H1 (cell line): ENCODE measurements at regions not wholly inside any gene's neighbourhood (a gene's known extent, or its start where the extent isn't known, plus 50 kb on each side); places are given as distances from the start of the nearest gene placed in this dataset.

Source experiments
- CTCF ChIA-PET: fragments of 300-600 bp; sonication (Branson Sonifier 250); formaldehyde crosslinking; loops from one replicate; lab custom pipeline; 2021; ENCODE audit not compliant: partially characterized antibody; lab: Charles Lee
- POLR2A ChIA-PET: fragments of 300-600 bp; sonication (Branson Sonifier 250); formaldehyde crosslinking; loops from one replicate; lab custom pipeline; 2021; ENCODE audit warnings: inconsistent platforms; ENCODE audit not compliant: partially characterized antibody; lab: Charles Lee
- DNase-seq, 2 experiments: peaks; one replicate each; pipeline versions ENCODE4 v3.0.0 to v3.0.0-alpha.2; 2010 to 2022; ENCODE audit warnings: low spot score in 2 of 2, low read depth in 1 of 2, mixed read lengths in 1 of 2
- FAIRE-seq: peaks from 2 replicates; lab custom pipeline; 2011; peaks lifted over from hg19 to GRCh38; lab: Jason Lieb, UNC
- H2AFZ ChIP-seq: 2 replicates; pipeline ENCODE4 v1.8.1; 2012; ENCODE audit warnings: low read length, inconsistent platforms
- H2AK5ac ChIP-seq: 2 replicates; pipeline ENCODE4 v1.6.1; 2013; ENCODE audit warnings: low read depth, low read length
- H2BK120ac ChIP-seq: replicated peaks from 2 replicates; pipeline ENCODE3; 2013; ENCODE audit warnings: low read depth, low read length, inconsistent platforms
- H2BK12ac ChIP-seq: 2 replicates; pipeline ENCODE4 v1.6.1; 2013; ENCODE audit warnings: low read depth, low read length
- H2BK15ac ChIP-seq: 2 replicates; pipeline ENCODE4 v1.6.1; 2013; ENCODE audit warnings: low read length
- H2BK20ac ChIP-seq: 2 replicates; pipeline ENCODE4 v1.6.1; 2013; ENCODE audit warnings: low read length
- H2BK5ac ChIP-seq: 2 replicates; pipeline ENCODE4 v1.6.1; 2013; ENCODE audit warnings: low read depth, low read length
- H3K14ac ChIP-seq: 2 replicates; pipeline ENCODE4 v1.6.1; 2013; ENCODE audit warnings: inconsistent platforms; ENCODE audit not compliant: insufficient read length
- H3K18ac ChIP-seq: 2 replicates; pipeline ENCODE4 v1.6.1; 2013; ENCODE audit warnings: low read length; ENCODE audit errors: extremely low read depth
- H3K23ac ChIP-seq: 2 replicates; pipeline ENCODE4 v1.6.1; 2013; ENCODE audit warnings: inconsistent platforms; ENCODE audit not compliant: insufficient read length
- H3K23me2 ChIP-seq: 2 replicates; pipeline ENCODE4 v1.6.1; 2013; ENCODE audit warnings: low read depth, low read length
- H3K27ac ChIP-seq: 2 replicates; pipeline ENCODE4 v1.6.1; 2011; ENCODE audit warnings: low read depth, low read length, inconsistent platforms
- H3K27me3 ChIP-seq, 4 experiments: replicated peaks in 1 of 4; 1 replicate in 1 of 4; 2 replicates in 3 of 4; pipeline versions ENCODE4 v1.6.1 to v1.8.1; 2011 to 2013; ENCODE audit warnings: low read length in 3 of 4, mild to moderate bottlenecking in 3 of 4, inconsistent platforms in 2 of 4, mixed read lengths in 2 of 4, moderate library complexity in 1 of 4; ENCODE audit not compliant: control insufficient read depth in 3 of 4, insufficient read depth in 3 of 4; ENCODE audit errors: extremely low read depth in 1 of 4
- H3K36me3 ChIP-seq, 4 experiments: 2 replicates each; pipeline versions ENCODE4 v1.6.1 to v1.8.1; 2011 to 2013; ENCODE audit warnings: mild to moderate bottlenecking in 4 of 4, low read length in 3 of 4, moderate library complexity in 2 of 4, control low read depth in 1 of 4, inconsistent platforms in 1 of 4; ENCODE audit not compliant: insufficient read depth in 4 of 4, control insufficient read depth in 2 of 4
- H3K4ac ChIP-seq: replicated peaks from 2 replicates; pipeline ENCODE3; 2013; ENCODE audit warnings: low read length, low read depth, mixed read lengths, inconsistent platforms; ENCODE audit not compliant: insufficient read length
- H3K4me1 ChIP-seq, 4 experiments: replicated peaks in 1 of 4; 1 replicate in 1 of 4; 2 replicates in 3 of 4; pipeline versions ENCODE4 v1.6.1 to v1.8.1; 2011 to 2013; ENCODE audit warnings: low read length in 3 of 4, inconsistent platforms in 2 of 4, mixed read lengths in 1 of 4; ENCODE audit not compliant: insufficient read depth in 4 of 4, control insufficient read depth in 3 of 4
- H3K4me2 ChIP-seq, 2 experiments: 2 replicates each; pipeline versions ENCODE4 v1.6.1 to v1.8.1; 2011 to 2013; ENCODE audit warnings: low read depth in 2 of 2, low read length in 2 of 2, control low read depth in 1 of 2, inconsistent platforms in 1 of 2, mild to moderate bottlenecking in 1 of 2; ENCODE audit not compliant: insufficient read depth in 1 of 2
- H3K4me3 ChIP-seq, 4 experiments: fragments of 200-600, 300-600 bp in 1 of 4; sonication (generic), shearing (Covaris generic), sonication (Bioruptor Twin) in 1 of 4; 2 replicates each; pipeline versions ENCODE4 v1.5.1 to v1.8.1; 2011 to 2016; ENCODE audit warnings: low read length in 4 of 4, low read depth in 3 of 4, control low read depth in 2 of 4, inconsistent platforms in 2 of 4, mild to moderate bottlenecking in 2 of 4, mixed read lengths in 1 of 4, moderate library complexity in 1 of 4; ENCODE audit not compliant: insufficient read depth in 2 of 4; ENCODE audit errors: extremely low read depth in 1 of 4
- H3K56ac ChIP-seq: replicated peaks from 2 replicates; pipeline ENCODE3; 2013; ENCODE audit warnings: low read depth, mild to moderate bottlenecking, mixed read lengths, low read length, inconsistent platforms; ENCODE audit not compliant: insufficient read length
- H3K79me1 ChIP-seq: 2 replicates; pipeline ENCODE4 v1.6.1; 2013; ENCODE audit warnings: low read depth, low read length, control low read depth
- H3K79me2 ChIP-seq, 2 experiments: 2 replicates each; pipeline versions ENCODE4 v1.6.1 to v1.8.1; 2012 to 2013; ENCODE audit warnings: low read length in 2 of 2, mild to moderate bottlenecking in 2 of 2, inconsistent platforms in 1 of 2; ENCODE audit not compliant: insufficient read depth in 2 of 2, control insufficient read depth in 1 of 2
- H3K9ac ChIP-seq, 4 experiments: replicated peaks in 1 of 4; 1 replicate in 1 of 4; 2 replicates in 3 of 4; pipeline versions ENCODE4 v1.6.1 to v1.8.1; 2011 to 2013; ENCODE audit warnings: low read depth in 3 of 4, low read length in 3 of 4, control low read depth in 2 of 4, mild to moderate bottlenecking in 2 of 4, moderate library complexity in 2 of 4, inconsistent platforms in 1 of 4; ENCODE audit errors: extremely low read depth in 1 of 4
- H3K9me3 ChIP-seq, 2 experiments: 2 replicates each; pipeline versions ENCODE4 v1.6.1 to v1.8.1; 2012 to 2013; ENCODE audit warnings: mild to moderate bottlenecking in 2 of 2, moderate library complexity in 2 of 2, control low read depth in 1 of 2, inconsistent platforms in 1 of 2, low read depth in 1 of 2, low read length in 1 of 2, mixed read lengths in 1 of 2; ENCODE audit not compliant: insufficient read depth in 2 of 2
- H4K20me1 ChIP-seq, 2 experiments: replicated peaks in 1 of 2; 2 replicates each; pipeline versions ENCODE3 to v1.8.1; 2011 to 2013; ENCODE audit warnings: inconsistent platforms in 2 of 2, low read length in 2 of 2, mild to moderate bottlenecking in 1 of 2; ENCODE audit not compliant: insufficient read depth in 2 of 2, control insufficient read depth in 1 of 2
- H4K5ac ChIP-seq: 2 replicates; pipeline ENCODE4 v1.6.1; 2013; ENCODE audit warnings: low read length, low read depth, mixed read lengths, inconsistent platforms; ENCODE audit not compliant: insufficient read length
- H4K8ac ChIP-seq: 2 replicates; pipeline ENCODE4 v1.8.0; 2013; ENCODE audit warnings: mild to moderate bottlenecking, moderate library complexity, low read length, inconsistent platforms; ENCODE audit not compliant: insufficient read depth; ENCODE audit errors: extremely low read depth
- H4K91ac ChIP-seq: replicated peaks from 2 replicates; pipeline ENCODE3; 2013; ENCODE audit warnings: low read length, mixed read lengths, inconsistent platforms; ENCODE audit not compliant: insufficient read length
- MAFK ChIP-seq: IDR thresholded peaks from 2 replicates; pipeline ENCODE4 v1.6.1; 2012; ENCODE audit warnings: low read depth, mild to moderate bottlenecking, improper control_type of control experiment, low read length
- WGBS, 2 experiments: shearing (Covaris generic) in 1 of 2; methylation state at CpG; one replicate each; pipeline versions ENCODE4 v1.1.6 to v1.1.7; 2013 to 2015; ENCODE audit warnings: low lambda C conversion rate in 2 of 2, mixed read lengths in 2 of 2, inconsistent platforms in 1 of 2, low coverage in 1 of 2, missing lambda C conversion rate in 1 of 2; ENCODE audit not compliant: insufficient replicate concordance in 2 of 2, insufficient coverage in 1 of 2, insufficient read length in 1 of 2; ENCODE audit errors: extremely low coverage in 1 of 2, missing lambda C conversion rate in 1 of 2; 5-methylcytosine and 5-hydroxymethylcytosine counted together

GRCh38 chr14:30223385-30223785 is 295.7 kb upstream of the PRKD1 start:
- H3K27me3 ChIP-seq, result no peaks in the 10 kb centered on the region
- H2AFZ ChIP-seq, result no peak overlapping the region
- H3K27ac ChIP-seq, result no peak overlapping the region
- no peak overlapping the region for H3K9ac ChIP-seq
- H2BK20ac ChIP-seq, result no peak overlapping the region
- H3K4me3 ChIP-seq, result no peak overlapping the region
- H3K23ac ChIP-seq, result no peak overlapping the region
- no peak overlapping the region for H2BK15ac ChIP-seq
- no peak overlapping the region for H3K14ac ChIP-seq
- no peaks in the 10 kb centered on the region for H3K79me2 ChIP-seq
- H3K36me3 ChIP-seq, result no peaks in the 10 kb centered on the region
- H3K79me1 ChIP-seq, result no peaks in the 10 kb centered on the region
- H3K4ac ChIP-seq, result no peak overlapping the region
- no peaks in the 10 kb centered on the region for H3K4me1 ChIP-seq
- H2BK5ac ChIP-seq, result no peak overlapping the region
- ChIA-PET CTCF (interaction anchor here (0.9 to 4.4 kb wide), 4 partner anchors 9 to 694 kb away, joined by 3 to 32 read pairs (median 7); no protein-coding TSS in a partner anchor), POLR2A (no interaction called here)
- no peak overlapping the region for H2AK5ac ChIP-seq
- FAIRE-seq (no peak), DNase-seq (no peak)
- H4K91ac ChIP-seq, result no peak overlapping the region
- no peak overlapping the region for H3K56ac ChIP-seq
- no peak overlapping the region for H4K8ac ChIP-seq
- H2BK12ac ChIP-seq, result no peak overlapping the region
- H3K23me2 ChIP-seq, result no peaks in the 10 kb centered on the region
- H3K18ac ChIP-seq, result no peak overlapping the region
- H4K5ac ChIP-seq, result no peak overlapping the region
- WGBS, 2 experiments, result 86% methylated on average over 2 of the region's 2 CpGs; no CpG with 5 or more reads in 1 of the 2 experiments
- H4K20me1 ChIP-seq, result no peaks in the 10 kb centered on the region
- no peaks in the 10 kb centered on the region for H3K9me3 ChIP-seq
- H2BK120ac ChIP-seq, result no peak overlapping the region
- no peak overlapping the region for H3K4me2 ChIP-seq
- no peak for TF ChIP-seq MAFK
